ENCODE measurements at regions not wholly inside any gene's neighbourhood (a gene's known extent, or its start where the extent isn't known, plus 50 kb on each side); places are given as distances from the start of the nearest gene placed in this dataset.

DNA sequence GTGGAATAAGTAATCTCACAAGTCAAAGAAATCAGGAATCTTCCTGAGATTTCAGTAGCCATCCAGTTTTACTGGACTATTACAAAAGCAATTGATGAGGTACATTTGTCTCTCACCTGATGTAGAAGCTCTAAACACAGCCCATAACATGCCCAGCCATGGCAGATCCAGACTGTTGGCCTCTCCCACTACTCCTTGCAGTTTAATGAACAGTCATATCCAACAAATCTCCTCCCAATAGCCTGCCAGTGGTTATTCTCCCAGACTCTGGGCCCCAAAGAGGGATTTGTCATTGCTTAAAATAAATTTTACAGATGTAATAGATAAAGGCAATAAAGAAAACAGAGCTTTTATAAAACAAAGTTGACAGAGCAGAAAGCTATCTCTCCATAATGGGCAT is 80.8 kb downstream of the ZNF608 start:
- TF ChIP-seq, protein P1, sequence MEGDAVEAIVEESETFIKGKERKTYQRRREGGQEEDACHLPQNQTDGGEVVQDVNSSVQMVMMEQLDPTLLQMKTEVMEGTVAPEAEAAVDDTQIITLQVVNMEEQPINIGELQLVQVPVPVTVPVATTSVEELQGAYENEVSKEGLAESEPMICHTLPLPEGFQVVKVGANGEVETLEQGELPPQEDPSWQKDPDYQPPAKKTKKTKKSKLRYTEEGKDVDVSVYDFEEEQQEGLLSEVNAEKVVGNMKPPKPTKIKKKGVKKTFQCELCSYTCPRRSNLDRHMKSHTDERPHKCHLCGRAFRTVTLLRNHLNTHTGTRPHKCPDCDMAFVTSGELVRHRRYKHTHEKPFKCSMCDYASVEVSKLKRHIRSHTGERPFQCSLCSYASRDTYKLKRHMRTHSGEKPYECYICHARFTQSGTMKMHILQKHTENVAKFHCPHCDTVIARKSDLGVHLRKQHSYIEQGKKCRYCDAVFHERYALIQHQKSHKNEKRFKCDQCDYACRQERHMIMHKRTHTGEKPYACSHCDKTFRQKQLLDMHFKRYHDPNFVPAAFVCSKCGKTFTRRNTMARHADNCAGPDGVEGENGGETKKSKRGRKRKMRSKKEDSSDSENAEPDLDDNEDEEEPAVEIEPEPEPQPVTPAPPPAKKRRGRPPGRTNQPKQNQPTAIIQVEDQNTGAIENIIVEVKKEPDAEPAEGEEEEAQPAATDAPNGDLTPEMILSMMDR (optimal IDR thresholded peaks at IDR 0.05 in 1 of 3, IDR thresholded peaks at IDR 0.05 in 1 of 3, conservative IDR thresholded peaks at IDR 0.05 in 1 of 3; ENCODE audit: extremely low read depth in 1 of 3, insufficient read depth in 2 of 3, low read length in 3 of 3), result no peak
- TF ChIP-seq EZH2 (IDR thresholded peaks at IDR 0.05; ENCODE audit: low read length), result no peak

All from keratinocyte (primary cell).